SU-DHL-6 (cell line): ENCODE measurements at regions not wholly inside any gene's neighbourhood (a gene's known extent, or its start where the extent isn't known, plus 50 kb on each side); places are given as distances from the start of the nearest gene placed in this dataset.
"Not testable (repeated sequence)": the region's sequence is repeated elsewhere in the genome, so short reads cannot be mapped to it uniquely, and the experiment has no call there.

Source experiments
- H2AFZ ChIP-seq: fragments of 200-600 bp; sonication (generic); 2 replicates; pipeline ENCODE4 v1.6.1; 2014; ENCODE audit warnings: low read depth, mild to moderate bottlenecking, moderate library complexity, mixed read lengths, antibody characterized with exemption, low read length; ENCODE audit not compliant: severe bottlenecking
- H3F3A ChIP-seq: fragments of 200-600 bp; shearing (Covaris generic); 2 replicates; pipeline ENCODE4 v1.6.0; 2016; ENCODE audit warnings: antibody characterized with exemption, mild to moderate bottlenecking; ENCODE audit not compliant: insufficient read depth
- H3K27ac ChIP-seq: fragments of 200-600 bp; sonication (generic); 2 replicates; pipeline ENCODE4 v1.5.1; 2016; ENCODE audit warnings: low read depth, mild to moderate bottlenecking, low read length, moderate library complexity, mixed read lengths
- H3K27me3 ChIP-seq: fragments of 200-600 bp; sonication (generic), shearing (Covaris generic); 2 replicates; pipeline ENCODE4 v1.6.0; 2014; ENCODE audit warnings: mild to moderate bottlenecking, low read length
- H3K36me3 ChIP-seq: fragments of 200-600 bp; sonication (generic); 2 replicates; pipeline ENCODE4 v1.6.1; 2014; ENCODE audit warnings: mild to moderate bottlenecking, low read length, mixed read lengths
- H3K4me2 ChIP-seq: fragments of 300-600, 200-600 bp; shearing (Covaris generic), sonication (generic); 2 replicates; pipeline ENCODE4 v1.6.0; 2014; ENCODE audit warnings: low read length, low read depth, mild to moderate bottlenecking; ENCODE audit not compliant: poor library complexity, severe bottlenecking
- H3K4me3 ChIP-seq: fragments of 200-600 bp; sonication (generic); 2 replicates; pipeline ENCODE4 v1.5.1; 2014; ENCODE audit warnings: antibody characterized with exemption, low read length, mild to moderate bottlenecking, mixed read lengths; ENCODE audit not compliant: insufficient read depth, poor library complexity, severe bottlenecking
- H3K79me2 ChIP-seq: fragments of 200-600 bp; sonication (generic); 2 replicates; pipeline ENCODE4 v1.6.1; 2014; ENCODE audit warnings: mild to moderate bottlenecking, low read length, moderate library complexity; ENCODE audit not compliant: insufficient read depth
- H3K9ac ChIP-seq: fragments of 200-600 bp; sonication (generic); 2 replicates; pipeline ENCODE4 v1.7.0; 2014; ENCODE audit warnings: mild to moderate bottlenecking, low read length
- H3K9me2 ChIP-seq: fragments of 200-600 bp; sonication (generic); replicated peaks from 2 replicates; pipeline ENCODE4 v1.6.1; 2014; ENCODE audit warnings: low read length; ENCODE audit not compliant: insufficient read depth
- H3K9me3 ChIP-seq: fragments of 200-600 bp; sonication (generic); 2 replicates; pipeline ENCODE4 v1.6.1; 2014; ENCODE audit warnings: low read length, mixed read lengths; ENCODE audit not compliant: insufficient read depth
- H4K20me1 ChIP-seq: fragments of 200-600 bp; sonication (generic); 2 replicates; pipeline ENCODE4 v1.6.1; 2014; ENCODE audit warnings: low read depth, mild to moderate bottlenecking, antibody characterized with exemption, low read length, moderate library complexity, mixed read lengths
- CTCF ChIP-seq: fragments of 200-600 bp; sonication (generic); IDR thresholded peaks from one replicate; pipeline ENCODE4 v1.5.1; 2017; ENCODE audit warnings: antibody characterized with exemption, mild to moderate bottlenecking, low read length, moderate library complexity; ENCODE audit not compliant: insufficient read depth, poor library complexity, severe bottlenecking
- EZH2phosphoT487 ChIP-seq: fragments of 200-600 bp; sonication (generic), shearing (Covaris generic); conservative IDR thresholded peaks from 2 replicates; pipeline ENCODE4 v1.6.1; 2018; ENCODE audit warnings: mild to moderate bottlenecking, antibody characterized with exemption, low read length, moderate library complexity, mixed read lengths

DNA sequence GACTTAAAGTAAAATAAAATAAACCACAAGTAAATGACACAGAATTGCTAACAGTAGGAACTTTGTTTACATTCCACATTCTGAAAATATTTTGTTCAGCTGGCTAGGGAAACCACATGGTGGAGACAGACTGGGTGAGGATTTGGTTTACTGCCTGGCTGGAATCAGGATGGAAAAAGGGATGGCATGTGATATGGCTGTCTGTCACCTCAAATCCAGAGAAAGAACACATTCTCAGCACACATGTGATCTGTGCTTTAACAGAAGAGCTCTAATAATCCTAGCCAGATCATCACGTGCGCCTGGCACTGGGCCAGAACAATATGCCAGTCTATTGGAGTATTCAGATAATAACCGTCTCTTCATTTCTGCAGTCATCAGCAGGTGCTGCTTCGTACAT, 90.9 kb upstream of the PIP4K2A start:
- H3K79me2 ChIP-seq: no peaks in the 10 kb centered on the region
- no peak overlapping the region for H3K4me3 ChIP-seq
- TF ChIP-seq CTCF (no peak), EZH2phosphoT487 (no peak)
- H3K9ac ChIP-seq: no peak overlapping the region
- no peak overlapping the region for H2AFZ ChIP-seq
- no peaks in the 10 kb centered on the region for H3K9me3 ChIP-seq
- H4K20me1 ChIP-seq: no peaks in the 10 kb centered on the region
- H3K9me2 ChIP-seq: no peaks in the 10 kb centered on the region
- no peaks in the 10 kb centered on the region for H3K36me3 ChIP-seq
- no peaks in the 10 kb centered on the region for H3K27me3 ChIP-seq
- H3F3A ChIP-seq: no peaks in the 10 kb centered on the region
- H3K4me2 ChIP-seq: no peak overlapping the region
- no peak overlapping the region for H3K27ac ChIP-seq

GRCh38 chr10:22803261-22803885, 89.0 kb upstream of the PIP4K2A start:
- H3K4me2 ChIP-seq: no peak overlapping the region
- H3K36me3 ChIP-seq: no peaks in the 10 kb centered on the region

GRCh38 chr10:22801785-22802184, 87.4 kb upstream of the PIP4K2A start:
- no peaks in the 10 kb centered on the region for H3K9me2 ChIP-seq
- H3K4me2 ChIP-seq: no peak overlapping the region
- H3F3A ChIP-seq: no peaks in the 10 kb centered on the region
- H3K27me3 ChIP-seq: no peaks in the 10 kb centered on the region
- H3K4me3 ChIP-seq: no peak overlapping the region
- no peaks in the 10 kb centered on the region for H3K36me3 ChIP-seq
- H3K79me2 ChIP-seq: no peaks in the 10 kb centered on the region
- no peaks in the 10 kb centered on the region for H3K9me3 ChIP-seq
- no peak overlapping the region for H3K9ac ChIP-seq
- no peak overlapping the region for H3K27ac ChIP-seq
- no peaks in the 10 kb centered on the region for H4K20me1 ChIP-seq
- TF ChIP-seq CTCF (no peak), EZH2phosphoT487 (no peak)
- H2AFZ ChIP-seq: no peak overlapping the region

More at GRCh38 chr10:22803261-22803885, 89.0 kb upstream of the PIP4K2A start:
- Histone ChIP-seq H3F3A (no peaks in the 10 kb centered on the region), H3K79me2 (no peaks in the 10 kb centered on the region), H4K20me1 (no peaks in the 10 kb centered on the region), H3K4me3 (no peak overlapping the region), H3K9me3 (no peaks in the 10 kb centered on the region), H3K27me3 (no peaks in the 10 kb centered on the region), H2AFZ (no peak overlapping the region), H3K9me2 (no peaks in the 10 kb centered on the region), H3K27ac (no peak overlapping the region), H3K9ac (no peak overlapping the region)
- no peak for TF ChIP-seq EZH2phosphoT487
- TF ChIP-seq CTCF: no peak

GRCh38 chr10:22797796-22798195, 83.4 kb upstream of the PIP4K2A start:
- H3K4me2 ChIP-seq, H3K27ac ChIP-seq, H3K36me3 ChIP-seq, H3F3A ChIP-seq, H4K20me1 ChIP-seq, H3K79me2 ChIP-seq, H3K27me3 ChIP-seq, H3K9ac ChIP-seq, H3K9me3 ChIP-seq, H2AFZ ChIP-seq, H3K9me2 ChIP-seq, H3K4me3 ChIP-seq: not testable (repeated sequence)
